DMS153 treated with DMSO at 0.1 percent for 48 hours (cell line): ENCODE measurements at regions not wholly inside any gene's neighbourhood (a gene's known extent, or its start where the extent isn't known, plus 50 kb on each side); places are given as distances from the start of the nearest gene placed in this dataset.

Experiments
- DNase-seq: peaks from one replicate; lab custom pipeline; 2025; ENCODE audit not compliant: unreplicated experiment; lab: John Stamatoyannopoulos, UW

DNA sequence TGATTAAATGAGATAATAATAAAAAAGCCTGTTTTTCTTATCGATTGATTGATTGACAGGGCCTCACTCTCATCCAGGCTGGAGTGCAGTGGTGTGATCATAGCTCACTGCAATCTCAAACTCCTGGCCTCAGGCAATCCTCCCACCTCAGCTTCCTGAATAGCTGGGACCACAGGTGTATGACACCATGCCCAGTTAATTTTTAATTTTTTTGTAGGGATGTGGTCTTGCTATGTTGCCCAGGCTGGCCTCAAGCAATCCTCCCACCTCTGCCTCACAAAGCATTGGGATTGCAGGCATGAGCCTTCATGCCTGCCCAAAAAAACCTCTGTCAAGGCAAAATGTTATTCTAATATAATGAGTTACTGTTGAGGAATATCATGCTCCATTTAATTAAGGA is 346.4 kb upstream of the DAB1 start:
- DNase-seq: no peak

DNA sequence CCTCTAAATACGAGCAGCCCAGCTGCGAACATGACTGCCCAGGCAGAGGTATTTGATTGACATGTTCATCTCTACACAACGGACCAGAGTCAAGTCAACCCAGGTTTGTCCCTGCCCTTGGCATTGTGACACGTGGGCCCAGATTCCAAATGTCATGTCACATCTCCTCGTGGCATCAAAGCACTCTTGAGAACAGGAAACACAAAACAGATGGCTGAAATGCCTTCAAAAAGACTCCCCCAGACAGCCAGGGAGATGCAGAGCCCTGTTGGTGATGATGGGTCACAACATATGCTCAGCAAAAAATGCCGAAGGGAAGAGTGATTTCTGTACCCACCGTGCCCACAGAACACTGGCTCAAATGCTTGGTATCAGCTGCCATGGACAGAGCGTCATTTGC is 337.8 kb upstream of the DAB1 start:
- no peak for DNase-seq

DNA sequence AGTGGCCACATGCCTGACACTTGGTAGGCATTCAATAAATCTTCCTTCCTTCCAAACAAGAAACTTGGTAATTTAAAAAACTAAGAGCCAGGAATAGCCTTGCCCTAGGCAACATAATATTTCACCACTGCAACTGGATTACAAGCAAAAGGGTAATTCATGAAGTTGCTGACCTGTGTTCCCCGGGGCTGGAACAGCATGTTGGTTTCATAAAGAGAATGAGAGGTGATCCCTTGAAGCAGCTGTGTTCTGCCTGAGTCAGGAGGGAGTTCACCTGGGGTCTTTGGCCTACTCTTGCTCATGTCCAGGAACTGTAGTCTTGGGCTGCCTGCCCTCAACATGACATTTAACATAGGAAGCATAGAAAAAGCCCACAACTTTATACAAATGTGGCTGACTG is 329.0 kb upstream of the DAB1 start:
- no peak for DNase-seq

DNA sequence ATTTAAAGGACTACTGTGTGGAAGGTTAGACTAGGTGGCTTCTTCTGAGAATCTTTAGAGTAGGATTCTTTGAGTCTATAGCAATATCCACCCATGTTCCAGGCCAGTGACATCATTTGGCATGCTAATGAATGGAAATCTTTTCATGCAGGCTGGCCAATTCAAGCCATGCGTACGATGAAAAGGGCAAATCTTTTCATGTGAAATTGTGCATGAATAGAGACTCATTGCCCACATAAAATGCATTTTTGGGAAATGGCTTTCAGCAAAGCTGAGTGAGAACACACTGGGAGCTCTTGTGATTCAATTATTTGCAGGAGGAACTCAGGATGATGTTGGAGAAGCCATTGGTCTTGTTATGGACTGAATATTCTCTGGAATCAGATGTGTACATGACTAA is 324.9 kb upstream of the DAB1 start:
- DNase-seq: no peak

DNA sequence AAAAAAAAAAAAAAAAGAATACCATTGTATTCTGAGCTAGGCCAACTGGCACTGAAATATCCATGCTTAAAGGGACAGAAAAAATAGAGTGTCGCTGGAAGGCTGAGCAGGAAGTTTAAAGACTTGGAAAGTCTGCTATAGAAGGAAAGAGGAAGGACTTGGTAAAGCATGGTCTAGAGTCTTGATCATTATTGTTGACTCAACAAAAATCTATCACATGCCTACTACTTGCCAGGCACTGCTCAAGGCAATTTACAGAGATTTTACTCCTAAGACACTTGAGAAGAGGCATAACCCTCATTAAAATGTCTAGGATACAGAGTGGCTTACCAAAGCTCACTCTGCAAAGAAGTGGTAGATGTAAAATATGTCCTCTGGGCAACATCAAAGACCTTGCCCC is 324.0 kb upstream of the DAB1 start:
- DNase-seq: no peak

DNA sequence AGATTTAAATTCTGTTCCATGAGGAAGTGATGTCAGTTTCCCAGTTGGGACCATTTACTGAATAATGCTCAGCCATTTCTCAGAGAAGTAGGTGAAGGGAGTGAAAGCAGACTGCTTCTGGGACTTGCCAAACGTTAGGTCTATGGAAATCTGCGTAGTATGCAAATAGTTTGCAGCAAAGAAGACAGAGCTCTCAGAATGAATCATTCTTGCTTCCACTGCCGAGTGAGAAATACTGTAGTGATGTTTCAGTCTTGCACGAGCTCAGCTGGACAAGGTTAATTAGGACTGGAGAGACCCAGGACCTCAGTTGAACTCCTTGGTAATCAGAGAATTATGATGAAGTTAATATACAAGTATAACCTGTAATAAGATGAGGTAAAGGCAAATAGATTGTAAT is 317.7 kb upstream of the DAB1 start:
- DNase-seq: no peak

DNA sequence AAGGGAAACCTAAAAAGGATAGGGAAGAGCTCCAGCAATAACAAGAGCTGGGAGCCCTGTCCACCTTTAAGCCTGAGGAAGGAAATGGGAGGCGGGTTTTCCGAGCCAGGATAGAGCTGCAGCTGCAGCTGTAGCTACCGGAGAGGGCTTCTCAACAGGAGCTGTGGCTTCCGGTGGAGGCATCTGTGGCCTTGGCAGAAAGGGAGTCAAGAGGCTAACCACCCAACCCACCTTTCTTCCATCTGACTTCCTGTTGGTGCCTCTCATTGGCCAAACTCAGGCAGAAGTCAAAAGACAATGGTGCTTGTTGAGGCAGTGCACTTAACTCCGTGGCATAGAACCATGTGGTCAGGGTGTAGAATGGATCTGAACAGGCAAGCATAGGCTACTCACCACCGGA is 313.1 kb upstream of the DAB1 start:
- DNase-seq: no peak

DNA sequence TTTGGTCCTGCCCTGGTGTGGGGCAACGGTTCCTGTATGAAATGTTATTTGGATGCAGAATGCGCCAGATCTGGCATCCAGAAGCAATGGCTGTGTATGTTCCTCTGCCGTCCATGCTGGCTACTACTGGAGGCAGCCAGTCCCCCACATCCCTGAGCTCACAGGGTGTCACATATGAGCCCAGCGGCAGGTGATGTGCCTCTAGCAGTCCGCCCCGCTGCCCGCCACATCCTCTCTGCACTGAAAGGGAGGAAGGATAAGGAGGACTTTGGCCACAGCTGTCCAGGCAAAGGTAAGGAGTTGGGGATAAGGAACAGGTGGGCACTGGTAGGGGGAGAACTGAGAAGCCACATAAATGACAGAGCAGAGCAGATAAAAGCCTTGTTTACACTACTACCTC is 305.3 kb upstream of the DAB1 start:
- DNase-seq: no peak

DNA sequence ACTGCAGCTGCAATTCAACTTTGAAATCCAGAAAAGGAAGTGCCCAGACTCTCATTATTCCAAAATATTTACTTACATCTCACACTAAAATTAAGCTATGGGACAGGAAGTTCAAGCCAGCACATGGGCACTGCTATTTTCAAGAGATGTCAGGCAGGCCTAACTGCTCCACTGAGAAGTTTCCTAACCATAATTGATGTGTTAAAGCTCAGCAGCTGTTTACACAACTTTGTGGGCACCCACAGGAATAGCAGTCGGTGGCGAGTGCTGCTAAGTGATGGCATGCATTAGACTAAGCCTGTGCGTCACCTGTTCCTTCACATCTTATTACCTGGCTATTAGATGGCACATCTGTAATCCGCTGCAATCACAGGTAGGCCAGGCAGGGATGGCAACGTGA is 303.3 kb upstream of the DAB1 start:
- peak; percentile 2 for DNase-seq

DNA sequence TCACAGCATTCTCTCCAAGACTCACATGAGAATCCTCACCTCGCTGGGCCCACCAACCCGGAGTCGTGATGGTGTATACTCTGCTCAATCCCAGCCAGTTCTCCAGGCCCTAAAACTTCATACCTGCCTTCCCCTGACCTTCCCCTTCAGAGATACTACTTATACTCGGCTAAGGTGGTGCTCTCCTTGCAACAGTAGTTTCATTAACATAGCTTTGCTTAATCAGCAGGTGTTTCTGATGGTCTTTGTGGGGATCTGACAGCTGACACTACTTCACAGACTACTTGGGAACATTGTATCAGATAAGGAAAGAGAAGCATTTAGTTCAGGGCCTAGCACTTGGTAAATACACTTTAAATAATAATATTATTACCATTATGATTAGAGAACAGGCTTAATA is 301.5 kb upstream of the DAB1 start:
- DNase-seq: no peak

DNA sequence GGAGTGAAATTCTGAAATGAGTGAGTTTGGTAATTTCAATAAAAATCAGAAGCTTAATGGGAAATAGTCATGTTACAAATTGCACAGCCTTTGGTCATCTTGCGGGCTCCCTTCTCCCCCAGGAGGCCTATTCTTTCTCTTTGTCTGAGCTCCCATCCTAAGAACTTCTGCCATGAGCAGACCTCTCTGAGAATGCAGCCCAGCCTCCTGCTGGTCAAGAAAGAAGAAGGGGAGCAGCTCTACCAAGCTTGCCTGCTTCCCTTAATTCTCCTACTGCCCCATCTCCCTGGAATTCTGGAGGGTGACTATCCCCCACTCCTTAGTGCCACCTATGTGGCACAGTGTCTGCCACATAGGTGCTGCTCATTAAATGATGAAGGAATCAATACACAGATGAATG is 300.7 kb upstream of the DAB1 start:
- DNase-seq: no peak

DNA sequence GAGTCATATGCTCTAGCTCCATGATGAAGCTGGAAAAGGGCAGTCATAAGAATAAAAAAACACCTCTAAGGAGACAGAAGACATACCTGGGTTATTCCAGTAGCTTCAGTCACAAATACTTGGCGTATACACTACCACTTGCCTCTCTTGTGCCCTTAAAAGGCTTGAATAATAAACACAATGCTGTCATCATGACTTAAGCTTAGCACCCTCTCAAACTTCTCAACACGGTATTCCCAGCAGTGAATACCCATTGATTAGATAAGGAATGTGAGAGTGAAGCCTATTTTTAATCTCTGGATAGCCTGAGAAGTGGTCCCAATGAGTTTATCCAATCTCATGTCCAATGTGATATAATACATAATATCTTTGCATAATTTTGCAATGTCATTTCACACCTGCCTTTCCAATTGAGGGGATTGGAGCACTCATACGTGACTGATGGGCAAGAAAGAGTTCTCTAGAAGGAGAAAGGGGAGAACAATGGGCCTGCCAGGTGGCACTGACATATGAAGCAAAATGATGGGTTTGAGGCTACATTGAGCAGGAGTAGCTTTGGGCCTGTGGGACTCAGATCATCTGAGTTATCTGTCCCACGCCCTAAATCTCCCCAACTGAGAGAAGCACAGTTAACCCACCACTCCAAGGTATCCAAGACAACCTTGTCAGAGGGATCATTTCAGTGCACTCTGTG is 298.6 kb upstream of the DAB1 start:
- no peak for DNase-seq

DNA sequence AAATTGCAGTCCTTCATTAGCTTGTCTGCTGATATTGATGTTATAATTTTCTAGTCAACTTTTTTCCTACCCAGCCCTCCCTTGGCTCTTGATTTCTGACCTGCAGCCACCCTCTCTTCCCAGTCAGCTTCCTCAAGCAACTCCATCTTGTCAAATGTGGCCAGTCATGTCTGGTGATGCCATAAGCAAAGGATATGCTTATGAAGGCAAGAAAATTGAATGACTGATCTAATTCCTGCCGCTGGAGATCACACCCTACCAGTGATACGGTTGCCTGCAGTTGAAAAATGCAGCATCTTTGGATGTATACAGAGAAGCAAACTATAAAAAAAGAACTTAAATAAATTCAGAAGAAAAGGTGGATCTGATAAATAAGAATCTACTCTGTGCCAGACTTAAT is 297.1 kb upstream of the DAB1 start:
- DNase-seq: no peak

DNA sequence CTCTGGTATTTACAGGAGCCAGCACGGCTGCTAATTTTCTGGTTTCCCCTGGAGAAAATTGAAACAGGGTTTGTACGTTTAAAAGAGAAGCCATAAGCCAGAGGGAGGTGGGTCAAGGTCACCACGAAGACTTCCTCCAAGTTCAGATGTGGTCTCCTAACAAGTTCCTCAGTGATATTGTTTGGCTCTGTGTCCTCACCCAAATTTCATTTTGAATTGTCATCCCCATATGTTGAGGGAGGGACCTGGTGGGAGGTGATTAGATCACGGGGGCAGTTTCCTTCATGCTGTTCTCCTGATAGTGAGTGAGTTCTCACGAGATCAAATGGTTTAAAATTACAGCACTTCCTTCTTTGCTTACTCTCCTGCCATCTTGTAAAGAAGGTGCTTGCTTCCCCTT is 295.4 kb upstream of the DAB1 start:
- no peak for DNase-seq

DNA sequence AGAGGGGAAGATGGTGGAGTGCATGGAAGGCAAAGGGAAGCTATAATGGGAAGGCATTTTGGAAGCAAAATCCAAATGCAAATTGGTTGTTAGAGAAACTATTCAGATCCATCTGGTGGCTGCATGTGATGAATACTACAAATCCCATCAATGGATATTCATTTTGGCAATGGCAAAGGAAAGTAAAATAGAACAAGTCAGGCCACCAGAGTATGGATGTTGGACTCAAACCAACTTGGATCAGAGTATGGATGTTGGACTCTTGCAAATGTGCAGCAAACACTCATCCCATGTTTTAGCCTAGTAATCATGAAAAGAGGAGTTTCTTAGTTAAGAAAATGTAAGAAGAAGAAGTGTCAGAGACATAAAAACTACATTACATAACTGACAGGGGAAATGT is 289.6 kb upstream of the DAB1 start:
- DNase-seq: no peak

DNA sequence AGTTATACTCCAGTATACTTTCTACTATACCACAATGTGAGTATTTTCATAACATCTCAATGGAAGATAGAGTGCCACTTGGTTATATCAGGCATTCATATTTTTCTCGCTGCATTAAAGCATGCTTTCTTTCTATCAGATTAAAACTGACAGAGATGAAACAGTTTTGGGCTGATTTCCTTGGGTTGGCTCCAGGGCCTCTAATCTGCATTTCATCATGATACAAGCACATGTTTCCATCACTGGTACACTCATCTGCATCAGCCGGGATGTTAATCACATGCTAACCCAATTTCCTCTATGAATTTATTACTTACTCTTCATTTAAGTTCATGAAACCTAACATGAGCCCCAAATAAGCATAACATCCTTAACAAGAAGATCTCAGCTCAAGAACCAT is 289.0 kb upstream of the DAB1 start:
- DNase-seq: no peak

DNA sequence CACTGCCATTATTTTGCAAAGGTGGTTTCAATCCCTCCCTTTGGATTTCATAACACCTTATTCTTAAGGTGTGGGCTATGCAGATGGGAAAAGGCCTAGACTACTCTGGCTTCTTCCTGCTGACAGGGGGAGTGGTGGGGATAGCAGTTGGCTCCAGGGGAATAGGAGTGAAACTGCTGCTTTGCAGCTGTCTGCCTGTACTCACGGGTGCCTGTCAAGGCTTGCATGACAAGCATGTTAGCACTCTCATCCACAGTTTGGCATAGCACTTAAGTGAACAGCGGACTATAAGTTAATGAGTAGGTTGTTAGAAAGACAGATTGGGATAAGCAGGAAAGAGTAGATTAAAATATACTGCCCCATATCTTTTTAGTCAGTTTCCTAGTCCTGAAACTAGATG is 287.5 kb upstream of the DAB1 start:
- no peak for DNase-seq

DNA sequence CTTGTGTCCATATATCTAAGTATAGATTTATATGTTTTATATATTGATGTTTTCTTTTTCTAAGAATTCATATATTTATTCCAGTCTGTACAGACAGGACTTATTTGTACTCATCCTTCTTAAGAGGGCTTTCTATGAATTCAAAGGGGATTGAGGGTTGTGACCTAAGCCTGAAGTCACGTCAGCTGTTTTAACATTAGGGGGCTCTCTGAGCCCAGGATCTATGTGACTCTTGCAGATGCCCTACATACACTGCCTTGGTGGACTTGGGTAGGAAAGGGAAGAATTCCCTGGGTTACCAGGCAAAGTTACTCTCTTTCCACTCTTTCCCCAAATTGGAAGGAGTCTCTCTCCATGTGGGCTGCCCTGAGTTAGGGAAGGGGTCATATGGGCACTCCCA is 283.8 kb upstream of the DAB1 start:
- DNase-seq: no peak

DNA sequence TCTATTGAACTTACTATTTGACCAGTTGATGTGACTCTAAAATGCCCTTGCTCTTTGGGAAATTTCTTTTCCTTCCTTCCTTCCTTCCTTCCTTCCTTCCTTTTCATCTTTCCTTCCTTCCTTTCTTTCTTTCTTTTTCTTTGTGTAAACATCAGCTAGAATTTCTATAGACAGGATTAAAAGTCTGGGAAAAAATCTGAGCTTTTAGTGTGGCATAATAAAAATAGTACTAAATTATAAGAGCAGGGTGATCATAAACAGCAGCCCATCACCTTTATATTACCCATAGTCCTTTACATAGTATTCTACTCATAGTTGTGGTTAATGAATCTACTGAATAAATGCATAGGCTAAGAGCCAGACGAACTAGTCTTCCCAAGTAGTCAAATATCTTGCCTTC is 281.0 kb upstream of the DAB1 start:
- no peak for DNase-seq

DNA sequence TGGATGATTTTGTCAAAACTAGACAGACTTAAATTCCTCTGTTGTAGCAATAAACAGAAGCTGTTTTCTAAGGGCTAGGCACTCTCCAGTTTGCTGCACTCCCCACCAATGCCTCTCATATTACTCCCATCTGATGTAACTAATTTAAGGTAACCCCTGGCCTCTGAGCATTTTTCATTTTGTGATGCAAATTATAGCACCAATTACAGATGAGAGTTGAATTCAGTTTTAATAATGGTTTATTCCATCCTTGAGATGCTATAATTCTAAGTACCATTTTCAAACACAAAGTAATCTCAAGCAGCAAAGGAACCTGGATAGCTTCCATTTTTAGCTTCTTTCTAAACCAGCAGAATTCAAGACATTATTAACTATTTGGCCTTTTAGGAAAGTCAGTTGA is 280.4 kb upstream of the DAB1 start:
- no peak for DNase-seq

DNA sequence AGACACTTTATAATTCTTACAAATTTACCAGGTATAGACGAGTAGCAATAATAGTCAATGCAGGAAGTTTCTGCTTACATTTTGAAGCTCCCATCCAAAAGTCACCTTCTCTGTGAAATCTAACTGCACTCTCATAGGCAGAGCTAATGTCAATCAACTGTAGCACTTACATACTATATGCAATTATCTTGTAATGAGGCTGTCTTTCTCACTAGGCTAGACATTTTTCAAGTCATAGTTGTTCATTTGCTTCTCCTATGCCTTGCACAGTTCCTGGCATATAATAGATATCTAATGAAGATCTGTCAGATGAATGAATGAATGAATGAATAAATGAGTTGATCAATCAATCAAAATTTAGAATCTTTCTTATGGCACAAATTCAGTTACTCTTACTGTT is 273.0 kb upstream of the DAB1 start:
- no peak for DNase-seq

DNA sequence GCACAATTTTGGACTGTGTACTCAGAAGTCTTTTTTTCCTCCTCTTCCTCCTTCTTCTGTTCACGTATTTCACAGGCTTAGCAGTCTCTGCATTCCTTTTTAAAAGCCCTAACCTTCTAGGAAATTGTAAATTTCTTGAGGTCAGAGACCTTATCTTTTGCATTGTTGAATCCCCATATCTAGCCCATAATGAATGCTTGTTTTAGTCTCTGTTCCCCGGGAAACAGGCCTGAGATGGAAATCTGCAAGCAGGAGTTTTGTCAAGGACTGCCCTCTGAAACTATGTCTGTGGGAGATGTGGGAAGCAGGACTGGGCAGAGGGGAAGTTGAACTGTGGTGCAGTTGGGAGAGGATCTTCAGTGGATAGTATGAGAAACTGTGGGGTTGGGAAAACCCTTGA is 272.2 kb upstream of the DAB1 start:
- no peak for DNase-seq

DNA sequence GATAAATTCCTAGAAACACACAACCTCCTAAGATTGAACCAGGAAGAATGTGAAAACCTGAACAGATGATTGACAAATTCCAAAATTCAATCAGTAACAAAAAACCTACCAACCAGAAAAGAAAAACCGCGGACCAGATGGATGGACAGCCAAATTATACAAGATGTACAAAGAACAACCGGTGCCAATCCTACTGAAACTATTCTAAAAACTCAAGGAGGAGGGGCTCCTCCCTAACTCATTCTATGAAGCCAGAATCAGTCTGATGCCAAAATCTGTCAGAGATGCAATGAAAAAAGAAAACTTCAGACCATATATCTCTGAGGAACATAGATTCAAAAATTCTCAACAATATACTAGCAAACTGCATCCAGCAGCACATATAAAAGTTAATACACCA is 262.4 kb upstream of the DAB1 start:
- no peak for DNase-seq
